Germinal center (tissue), 1 donor: ENCODE measurements at regions not wholly inside any gene's neighbourhood (a gene's known extent, or its start where the extent isn't known, plus 50 kb on each side); places are given as distances from the start of the nearest gene placed in this dataset.
"Not testable (repeated sequence)": the region's sequence is repeated elsewhere in the genome, so short reads cannot be mapped to it uniquely, and the experiment has no call there.

ENCODE experiments used
- DNase-seq: peaks from one replicate; pipeline ENCODE4 v3.0.0; 2012; ENCODE audit warnings: mixed read lengths, low spot score

GRCh38 chr5:18560602-18561001 is 926.3 kb downstream of the TAF11L14 start:
- no peak for DNase-seq

- DNase-seq: no peak
Measured at GRCh38 chr5:18563853-18564252, 929.6 kb downstream of the TAF11L14 start.

GRCh38 chr5:18566671-18567070 is 932.4 kb downstream of the TAF11L14 start:
- no peak for DNase-seq

GRCh38 chr5:18576586-18576985 is 942.3 kb downstream of the TAF11L14 start:
- DNase-seq: no peak

GRCh38 chr5:18601185-18601584 is 966.9 kb downstream of the TAF11L14 start:
- no peak for DNase-seq

- no peak for DNase-seq
Measured at GRCh38 chr5:18602402-18602801, 968.1 kb downstream of the TAF11L14 start.

GRCh38 chr5:18605186-18605585 is 970.9 kb downstream of the TAF11L14 start:
- DNase-seq: no peak

GRCh38 chr5:18607570-18607969 is 973.3 kb downstream of the TAF11L14 start:
- DNase-seq: no peak

GRCh38 chr5:18617191-18617590 is 982.9 kb downstream of the TAF11L14 start:
- DNase-seq: not testable (repeated sequence)

- DNase-seq: no peak
Measured at GRCh38 chr5:18630458-18631045, 996.3 kb downstream of the TAF11L14 start.

GRCh38 chr5:18652404-18653215 is 1018.4 kb downstream of the TAF11L14 start:
- DNase-seq: no peak

GRCh38 chr5:18653216-18653752 is 1019.0 kb downstream of the TAF11L14 start:
- no peak for DNase-seq

- DNase-seq: no peak
Measured at GRCh38 chr5:18660511-18660910, 1026.3 kb downstream of the TAF11L14 start.

- DNase-seq: no peak
Measured at GRCh38 chr5:18662231-18662630, 1028.0 kb downstream of the TAF11L14 start.

- DNase-seq: not testable (repeated sequence)
Measured at GRCh38 chr5:18674212-18674611, 1040.0 kb downstream of the TAF11L14 start.

- no peak for DNase-seq
Measured at GRCh38 chr5:18675041-18675440, 1040.8 kb downstream of the TAF11L14 start.

GRCh38 chr5:18686253-18686652 is 1052.0 kb downstream of the TAF11L14 start:
- DNase-seq: no peak

- no peak for DNase-seq
Measured at GRCh38 chr5:18687429-18687828, 1053.2 kb downstream of the TAF11L14 start.

GRCh38 chr5:18699681-18700080 is 1065.4 kb downstream of the TAF11L14 start:
- DNase-seq: no peak

GRCh38 chr5:18702821-18703220 is 1068.6 kb downstream of the TAF11L14 start:
- no peak for DNase-seq

- DNase-seq: no peak
Measured at GRCh38 chr5:18712936-18713485, 1078.8 kb downstream of the TAF11L14 start.

GRCh38 chr5:18720002-18720401 is 1085.7 kb downstream of the TAF11L14 start:
- DNase-seq: peak; percentile 11
